ENCODE measurements at regions not wholly inside any gene's neighbourhood (a gene's known extent, or its start where the extent isn't known, plus 50 kb on each side); places are given as distances from the start of the nearest gene placed in this dataset.

DNA sequence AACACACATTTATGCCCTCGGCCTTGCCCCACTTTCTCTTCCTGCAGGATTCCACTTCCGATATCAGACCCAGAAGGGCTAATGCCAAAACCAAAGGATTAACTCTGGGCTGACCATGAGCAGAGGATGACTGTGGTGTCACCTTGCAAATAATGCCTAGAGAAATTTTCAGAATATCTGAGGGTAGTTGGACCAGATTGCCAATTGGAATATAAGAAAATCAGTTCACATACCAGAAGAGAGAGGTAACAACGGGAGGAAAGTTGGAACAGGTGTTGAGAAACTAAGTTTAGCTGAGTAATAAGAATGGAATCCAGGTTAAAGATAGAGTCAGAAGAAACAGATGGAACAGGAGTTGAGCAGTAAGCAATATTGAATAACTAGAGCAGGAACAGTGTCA is 232.7 kb upstream of the UBE2E3 start:
- FAIRE-seq, result no peak
- DNase-seq (ENCODE audit: extremely low spot score, insufficient read length, low read depth), result no peak

DNA sequence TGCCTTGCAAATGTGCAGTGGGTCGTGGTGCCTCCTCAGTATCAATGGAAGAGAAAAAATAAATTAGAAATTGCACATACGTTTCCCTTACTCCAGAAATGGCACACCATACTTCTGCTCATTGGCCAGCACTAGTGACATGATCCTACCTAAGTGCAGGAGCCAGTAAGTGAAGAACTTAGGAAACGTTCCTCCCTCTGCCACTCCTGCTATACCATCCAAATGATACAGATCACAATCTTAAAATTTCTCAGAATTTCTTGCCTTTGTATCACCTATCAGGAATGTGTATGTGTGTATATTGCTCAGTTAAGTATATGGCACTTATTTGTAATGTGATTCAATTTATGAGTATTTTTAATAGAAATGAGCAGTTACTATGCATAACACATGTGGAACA is 237.0 kb upstream of the UBE2E3 start:
- FAIRE-seq, result no peak
- DNase-seq (ENCODE audit: extremely low spot score, insufficient read length, low read depth), result no peak

DNA sequence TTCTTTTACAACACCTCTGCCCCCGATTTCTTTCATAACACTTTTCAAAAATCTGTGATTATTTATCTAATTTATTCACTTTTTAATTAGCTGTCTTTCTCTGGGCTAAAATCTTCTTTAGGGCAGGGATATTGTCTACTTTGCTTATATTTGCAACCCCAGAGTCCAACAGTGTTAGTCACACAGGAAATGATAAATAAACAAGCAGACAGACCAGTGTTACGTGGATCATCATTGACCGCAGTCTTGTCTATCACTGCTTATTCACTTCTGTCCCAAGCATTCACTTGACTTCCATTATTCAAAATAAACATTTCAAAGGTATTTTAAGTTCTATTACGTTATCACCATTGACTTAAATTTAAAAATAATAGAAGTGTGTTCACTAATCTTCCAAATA is 237.6 kb upstream of the UBE2E3 start:
- no peak for FAIRE-seq
- DNase-seq (ENCODE audit: extremely low spot score, insufficient read length, low read depth), result no peak

DNA sequence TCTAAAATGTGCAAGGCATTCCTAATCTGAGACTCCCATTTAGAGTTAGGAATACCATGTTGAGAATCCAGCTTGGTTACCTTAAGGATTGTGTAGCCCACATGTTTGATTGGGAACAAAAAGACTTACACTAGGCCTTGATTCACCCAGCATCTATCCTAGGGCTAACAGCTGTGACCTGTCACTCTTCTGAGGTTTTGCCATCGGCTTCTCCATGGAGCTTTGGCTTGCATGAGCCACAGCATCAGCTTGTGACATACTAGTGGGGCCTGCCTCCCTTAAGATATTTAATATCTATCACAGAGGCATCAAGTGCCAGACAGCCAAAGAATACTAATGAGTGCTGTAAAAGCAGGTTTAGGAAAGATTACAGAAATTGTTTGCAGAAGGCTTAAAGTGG is 241.3 kb upstream of the UBE2E3 start:
- FAIRE-seq (no peak), DNase-seq (ENCODE audit: extremely low spot score, insufficient read length, low read depth) (no peak)

DNA sequence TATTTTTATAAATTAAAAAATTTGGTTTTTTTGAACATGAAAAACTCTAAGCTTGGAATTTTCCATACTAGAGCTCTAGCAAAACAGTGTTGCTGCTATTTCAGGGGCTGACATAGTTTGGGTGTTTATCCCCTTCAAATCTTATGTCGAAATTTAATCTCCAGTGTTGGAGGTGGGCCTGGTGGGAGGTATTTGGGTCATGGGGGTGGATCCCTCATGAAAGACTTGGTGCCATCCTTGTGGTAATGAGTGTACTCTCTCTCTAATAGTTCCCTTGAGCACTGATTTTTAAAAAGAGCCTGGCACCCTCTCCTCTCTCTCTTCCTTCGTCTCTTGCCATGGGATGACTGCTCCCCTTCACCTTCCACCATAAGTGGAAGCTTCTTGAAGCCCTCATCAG is 244.6 kb upstream of the UBE2E3 start:
- DNase-seq (ENCODE audit: extremely low spot score, insufficient read length, low read depth), result no peak
- FAIRE-seq, result no peak

DNA sequence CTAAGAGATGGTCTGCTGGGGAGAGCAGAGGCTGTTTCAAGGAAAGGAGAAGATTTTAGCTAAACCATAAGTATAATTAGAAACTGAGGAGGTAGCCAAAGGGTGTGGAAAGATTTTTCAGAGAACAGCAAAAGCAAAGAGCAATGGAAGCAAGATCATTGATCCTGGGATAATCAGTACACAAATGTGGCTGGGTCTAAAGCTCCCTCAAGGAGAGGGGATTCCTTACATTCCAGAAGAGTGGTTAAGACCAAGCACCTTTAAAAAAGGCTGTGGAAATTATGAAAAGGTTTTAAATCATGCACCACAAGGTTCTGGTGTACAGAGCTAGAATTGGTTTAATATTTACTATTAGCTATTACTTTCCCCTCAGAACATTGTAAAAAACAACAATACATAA is 246.0 kb upstream of the UBE2E3 start:
- DNase-seq (ENCODE audit: extremely low spot score, insufficient read length, low read depth) (no peak), FAIRE-seq (no peak)

DNA sequence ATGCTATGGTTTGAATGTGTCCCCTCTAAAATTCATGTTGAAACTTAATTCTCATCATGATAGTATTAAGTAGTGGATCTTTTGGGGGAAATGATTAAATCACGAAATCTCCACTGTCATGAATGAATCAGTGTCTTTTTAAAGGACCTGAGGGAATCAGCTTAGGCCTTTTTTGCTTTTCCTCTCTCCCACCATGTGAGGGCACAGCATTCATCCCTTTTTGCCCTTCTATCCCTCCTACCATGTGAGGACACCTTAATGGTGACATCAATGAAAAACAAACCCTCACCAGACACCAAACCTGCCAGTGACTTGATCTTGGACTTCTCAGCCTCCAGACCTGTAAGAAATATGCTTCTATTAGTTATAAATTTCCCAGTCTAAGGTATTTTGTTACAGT is 247.1 kb upstream of the UBE2E3 start:
- no peak for DNase-seq (ENCODE audit: extremely low spot score, insufficient read length, low read depth)
- no peak for FAIRE-seq

DNA sequence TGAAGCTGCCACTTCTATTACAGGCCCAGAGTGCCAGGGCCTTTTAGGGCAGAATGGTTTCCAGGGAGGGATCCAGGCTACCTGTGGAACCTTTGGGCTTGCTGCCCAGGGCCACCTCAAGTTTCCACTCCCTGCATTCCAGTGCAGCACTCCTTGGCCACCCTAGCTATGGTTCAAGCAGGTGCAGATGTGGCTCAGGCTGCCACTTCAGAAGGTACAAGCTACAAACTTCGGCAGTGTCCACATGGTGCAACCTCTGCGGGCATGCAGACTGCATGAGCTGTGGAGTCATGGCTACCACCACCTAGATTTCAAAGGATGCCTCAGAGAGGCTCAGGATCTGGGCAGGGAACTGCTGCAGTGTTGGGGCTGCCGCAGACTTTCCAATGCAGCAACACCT is 248.1 kb upstream of the UBE2E3 start:
- DNase-seq (ENCODE audit: extremely low spot score, insufficient read length, low read depth) (no peak), FAIRE-seq (no peak)

DNA sequence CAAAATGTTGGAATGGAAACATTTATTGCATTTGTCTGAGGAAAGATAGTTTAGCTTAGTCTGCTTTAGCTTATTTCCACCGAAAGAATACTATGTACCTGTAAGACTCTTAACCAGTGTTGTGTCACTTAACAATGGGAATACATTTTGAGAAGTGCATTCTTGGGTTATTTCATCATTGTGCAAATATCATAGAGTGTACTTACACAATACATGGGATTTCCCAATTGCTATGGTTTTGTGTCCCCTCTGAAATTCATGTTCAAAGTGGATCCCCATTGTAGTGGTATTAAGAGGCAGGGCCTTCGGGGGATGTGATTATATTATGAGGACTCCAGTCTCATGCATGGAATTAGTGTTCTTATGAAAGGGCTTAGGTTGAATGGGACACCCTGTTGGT is 249.4 kb upstream of the UBE2E3 start:
- FAIRE-seq, result no peak
- no peak for DNase-seq (ENCODE audit: extremely low spot score, insufficient read length, low read depth)

DNA sequence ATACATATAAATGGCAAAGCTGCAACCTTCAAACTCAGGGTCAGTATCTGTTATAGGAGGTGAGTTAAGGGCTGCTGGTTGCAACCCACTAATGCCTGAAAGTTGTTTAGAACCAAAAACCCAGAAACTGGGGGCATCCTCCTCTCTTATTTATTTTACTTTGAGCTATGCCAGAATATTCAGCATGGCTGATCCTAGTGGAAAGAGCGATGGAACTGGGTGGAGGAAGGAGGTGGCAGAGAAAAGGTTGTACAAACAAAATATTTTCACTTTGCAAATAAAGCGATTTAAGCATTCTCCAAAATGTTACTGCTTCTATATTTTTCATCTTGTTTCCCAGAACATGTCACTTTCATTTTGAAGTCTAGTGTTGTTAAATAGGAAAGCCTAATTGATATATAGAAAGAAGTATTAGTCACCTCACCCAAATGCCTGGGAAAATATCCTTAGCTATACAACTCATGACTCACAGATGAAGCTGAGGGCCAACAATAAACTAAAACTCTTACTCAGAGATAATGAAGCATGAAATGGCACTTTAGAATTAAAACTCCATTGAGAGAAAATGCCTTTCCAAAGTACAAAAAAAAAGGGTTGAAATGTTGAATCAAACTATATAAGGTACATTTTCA is 251.4 kb upstream of the UBE2E3 start:
- DNase-seq (ENCODE audit: extremely low spot score, insufficient read length, low read depth) (no peak), FAIRE-seq (no peak)

DNA sequence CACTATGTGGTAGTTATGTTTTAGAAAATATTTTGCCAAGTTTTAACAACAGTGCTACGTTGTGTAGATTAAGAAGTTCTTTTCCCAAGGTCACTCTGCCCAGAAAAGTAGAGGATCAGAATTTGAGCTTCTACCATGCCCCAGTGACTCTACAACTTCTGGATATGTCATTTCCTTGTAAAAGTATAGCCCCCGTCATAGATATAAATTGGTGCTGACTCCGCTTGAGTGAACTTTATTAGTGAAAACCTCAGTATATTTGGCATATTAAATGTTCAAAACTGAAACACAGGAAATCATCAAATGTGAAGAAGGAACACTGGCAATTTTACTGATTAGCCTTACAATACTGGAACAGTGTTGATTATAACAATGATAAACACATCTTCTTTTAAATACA is 256.7 kb upstream of the UBE2E3 start:
- DNase-seq (ENCODE audit: extremely low spot score, insufficient read length, low read depth) (no peak), FAIRE-seq (no peak)

DNA sequence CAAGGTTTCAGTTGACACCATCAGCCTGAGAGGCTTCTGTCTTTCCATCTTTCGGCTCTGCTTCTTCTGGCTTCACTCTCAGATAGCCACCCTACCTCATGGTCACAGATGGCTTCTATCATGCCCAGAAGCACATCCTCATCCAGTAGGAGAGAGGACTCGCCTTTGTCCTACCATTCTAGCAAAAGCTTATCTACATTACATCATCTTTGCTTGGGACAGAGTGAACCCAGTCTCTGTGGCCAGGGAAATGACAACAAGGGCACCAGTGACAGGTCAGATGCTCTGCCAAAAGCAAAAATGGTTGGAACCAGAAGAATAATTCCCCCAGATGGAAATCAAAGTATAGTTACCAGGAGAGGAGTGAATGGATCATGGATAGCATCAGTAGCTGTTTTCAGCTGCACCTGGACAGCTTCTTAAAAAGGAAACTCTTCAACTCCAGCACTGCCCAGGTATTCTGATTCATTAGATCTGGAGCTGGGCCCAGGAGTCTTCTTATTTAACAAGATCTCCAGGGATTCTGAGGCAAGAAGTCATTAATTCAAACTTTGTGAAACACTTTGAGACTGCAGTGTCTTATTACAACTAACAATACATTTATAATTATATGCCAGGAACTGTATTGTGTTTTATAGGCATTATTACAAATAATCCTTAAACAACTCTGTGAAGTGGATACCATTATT is 257.7 kb upstream of the UBE2E3 start:
- no peak for DNase-seq (ENCODE audit: extremely low spot score, insufficient read length, low read depth)

DNA sequence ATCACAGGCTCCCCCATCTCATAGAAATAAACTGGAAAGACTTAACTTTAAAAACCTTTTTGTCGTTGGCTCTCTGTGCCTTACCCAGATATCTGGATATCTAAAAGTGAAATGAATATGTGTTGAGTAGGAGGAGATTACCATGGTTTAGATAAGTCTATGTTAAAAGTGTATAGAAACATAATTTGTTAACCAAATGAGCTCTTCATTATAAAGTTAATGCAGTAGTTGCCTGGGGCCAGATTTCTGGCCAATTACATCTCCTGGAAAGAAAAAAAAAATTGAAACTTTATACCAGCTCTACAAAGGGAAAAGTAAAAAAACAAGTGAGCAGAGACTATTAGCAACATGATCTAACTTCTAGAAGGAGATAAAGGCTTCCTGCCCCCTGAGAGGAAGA is 259.6 kb upstream of the UBE2E3 start:
- no peak for FAIRE-seq
- no peak for DNase-seq (ENCODE audit: extremely low spot score, insufficient read length, low read depth)

More for the DNA sequence above, 257.7 kb upstream of the UBE2E3 start:
- no peak for FAIRE-seq

DNA sequence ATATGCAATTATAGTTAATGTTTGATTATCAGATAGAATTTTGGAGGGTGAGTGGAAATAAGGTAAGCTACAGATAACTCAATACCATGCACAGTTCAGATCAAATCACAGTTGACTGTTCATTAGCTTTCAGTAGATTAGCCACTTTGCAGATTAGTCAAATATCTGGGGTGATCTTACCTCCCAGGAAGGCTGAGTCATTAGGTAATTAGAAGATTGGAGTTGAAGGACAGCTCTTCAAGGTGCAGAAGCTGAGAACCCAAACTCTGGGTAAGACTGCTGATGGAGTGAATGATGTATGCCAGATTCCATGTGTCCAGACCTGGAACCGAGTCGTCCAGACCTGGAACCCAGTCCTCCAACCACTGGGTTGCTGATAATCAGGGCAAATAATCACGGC is 262.8 kb upstream of the UBE2E3 start:
- FAIRE-seq (no peak), DNase-seq (ENCODE audit: extremely low spot score, insufficient read length, low read depth) (no peak)

DNA sequence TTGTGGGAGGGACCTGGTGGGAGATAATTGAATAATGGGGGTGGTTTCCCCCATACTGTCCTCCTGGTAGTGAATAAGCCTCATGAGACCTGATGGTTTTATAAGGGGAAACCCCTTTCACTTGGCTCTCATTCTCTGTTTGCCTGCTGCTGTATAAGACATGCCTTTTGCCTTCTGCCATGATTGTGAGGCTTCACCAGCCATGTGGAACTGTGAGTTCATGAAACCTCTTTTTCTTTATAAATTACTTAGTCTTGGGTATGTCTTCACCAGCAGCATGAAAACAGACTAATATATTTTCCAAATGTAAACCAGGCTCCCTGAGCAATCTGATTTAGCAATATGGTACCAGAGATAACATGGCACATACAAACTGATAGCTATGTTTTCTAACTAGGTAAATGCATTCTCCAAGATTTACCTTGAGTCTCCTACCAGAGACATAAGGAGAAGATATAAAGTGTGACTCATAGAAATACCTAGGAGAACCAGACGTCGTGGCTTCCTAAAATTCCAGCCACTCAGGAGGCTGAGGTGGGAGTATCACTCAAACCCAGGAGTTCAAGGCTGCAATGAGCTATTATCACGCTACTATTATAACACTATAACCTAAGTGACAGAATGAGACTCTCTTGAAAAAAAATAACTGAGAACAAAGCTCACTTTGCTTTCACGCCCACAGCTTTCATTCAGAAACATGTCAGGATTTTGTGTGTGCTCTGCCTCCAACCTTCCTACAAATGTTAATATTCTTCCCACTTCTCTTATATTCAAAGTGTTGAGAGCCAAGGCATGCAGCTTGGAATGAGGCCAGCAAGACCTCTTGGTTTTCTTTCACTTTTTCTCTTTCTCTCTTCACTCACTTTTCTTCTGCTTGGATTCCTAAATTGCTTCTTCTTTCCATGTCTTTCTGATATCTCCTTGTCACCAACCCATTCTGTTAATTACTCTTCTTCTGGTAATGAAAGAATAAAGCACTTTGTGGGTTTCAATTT is 263.9 kb upstream of the UBE2E3 start:
- FAIRE-seq, result no peak
- no peak for DNase-seq (ENCODE audit: extremely low spot score, insufficient read length, low read depth)

DNA sequence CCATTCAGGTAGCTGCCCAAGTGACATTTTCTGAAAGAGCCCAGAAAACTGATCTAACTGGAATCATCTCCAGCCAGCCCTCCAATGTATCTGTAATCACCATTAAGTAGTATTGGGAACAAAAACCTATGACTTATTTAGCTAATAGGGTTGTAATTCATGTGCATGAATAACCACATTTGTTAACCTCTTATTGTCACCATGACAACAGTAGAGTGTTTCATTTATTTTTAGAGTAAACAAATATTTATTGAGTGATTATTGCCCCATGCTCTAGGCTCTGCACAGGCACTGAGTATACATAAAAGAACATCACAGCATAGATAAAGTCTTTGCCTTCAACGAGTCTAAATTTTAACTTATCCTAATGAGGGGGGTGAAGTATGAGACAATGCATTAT is 265.4 kb upstream of the UBE2E3 start:
- no peak for DNase-seq (ENCODE audit: extremely low spot score, insufficient read length, low read depth)

DNA sequence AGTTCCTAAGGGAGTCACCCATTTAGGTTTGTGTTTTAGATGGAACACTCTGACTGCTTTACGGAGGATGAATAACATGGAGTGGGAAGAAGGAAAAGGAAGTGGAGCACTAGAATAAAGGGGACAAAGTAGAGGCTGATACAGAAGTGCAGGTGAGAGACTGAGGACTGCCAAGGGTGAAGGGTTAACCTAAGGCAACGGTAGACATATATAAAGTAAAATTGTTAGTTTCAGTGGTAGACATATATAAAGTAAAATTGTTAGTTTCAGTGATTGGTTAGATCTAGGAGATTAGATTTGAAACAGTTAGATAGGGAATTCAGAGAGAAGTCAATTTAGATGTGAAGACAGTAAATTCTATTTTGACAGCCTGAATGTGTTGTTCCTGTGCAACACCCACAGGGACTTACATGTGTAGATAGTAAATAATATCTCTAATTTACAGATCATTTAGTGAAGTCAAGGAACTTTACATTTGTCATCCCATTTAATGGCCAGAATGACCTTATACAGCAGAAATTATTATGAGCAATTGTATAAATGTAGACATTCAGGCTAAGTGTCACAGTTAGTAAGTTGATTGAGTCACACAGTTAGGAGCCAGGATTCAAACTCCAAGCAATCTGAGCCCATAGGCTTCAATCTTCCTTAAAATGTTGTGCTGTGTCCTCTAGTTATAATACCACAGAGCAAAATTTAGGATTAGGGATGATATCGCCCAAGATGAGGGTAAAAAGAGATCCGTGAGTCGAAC is 270.8 kb upstream of the UBE2E3 start:
- DNase-seq (ENCODE audit: extremely low spot score, insufficient read length, low read depth) (no peak), FAIRE-seq (no peak)

More for the DNA sequence above, 265.4 kb upstream of the UBE2E3 start:
- no peak for FAIRE-seq

DNA sequence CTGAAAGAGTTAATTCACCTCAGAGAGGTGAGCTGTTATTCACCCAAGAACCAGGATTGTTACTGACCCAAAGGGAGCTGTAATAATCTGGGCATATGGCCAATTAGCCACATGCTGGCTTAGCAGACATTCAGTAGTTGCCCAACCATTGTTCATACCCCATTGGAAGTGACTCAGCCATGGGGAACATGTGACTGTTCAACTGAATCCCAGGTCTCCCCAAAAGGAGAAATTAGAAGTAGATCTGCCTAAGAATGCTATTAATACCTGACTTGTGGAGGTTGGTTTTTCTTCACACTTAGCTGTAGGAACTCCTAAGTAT is 272.6 kb upstream of the UBE2E3 start:
- no peak for DNase-seq (ENCODE audit: extremely low spot score, insufficient read length, low read depth)
- no peak for FAIRE-seq

DNA sequence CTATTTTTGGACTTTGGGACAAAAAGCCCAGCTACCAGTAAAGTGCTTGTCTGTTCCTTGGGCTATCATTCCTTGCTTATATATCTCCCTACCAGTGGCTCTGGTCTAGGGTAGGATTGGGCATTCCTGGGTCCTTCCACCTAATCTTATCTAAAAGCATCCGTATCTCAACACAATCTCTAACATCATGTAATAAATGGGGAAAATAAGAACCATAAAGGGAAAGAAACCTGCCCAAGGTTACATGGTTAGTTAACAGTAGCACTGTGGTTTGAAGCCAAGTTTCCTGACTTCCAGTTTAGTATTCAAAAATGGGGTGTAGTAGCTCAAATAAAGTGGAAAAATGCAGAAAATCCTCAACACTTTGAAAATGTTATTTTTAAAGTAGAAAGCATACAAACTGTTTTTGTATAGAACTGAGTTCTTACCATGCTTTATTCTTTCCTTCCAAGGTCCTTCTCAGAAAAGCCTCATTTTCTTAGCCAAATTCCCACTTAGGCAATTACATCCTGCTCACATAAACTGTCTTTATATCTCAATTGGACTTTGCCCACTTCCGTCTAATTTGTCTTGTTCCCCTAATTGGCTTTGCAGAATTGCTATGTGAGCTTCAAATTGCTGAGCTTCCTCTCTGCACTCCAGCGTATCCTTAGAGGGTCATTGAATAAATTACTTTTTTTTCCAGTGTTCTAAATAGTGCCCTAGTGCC is 273.1 kb upstream of the UBE2E3 start:
- DNase-seq (ENCODE audit: extremely low spot score, insufficient read length, low read depth) (no peak), FAIRE-seq (no peak)

DNA sequence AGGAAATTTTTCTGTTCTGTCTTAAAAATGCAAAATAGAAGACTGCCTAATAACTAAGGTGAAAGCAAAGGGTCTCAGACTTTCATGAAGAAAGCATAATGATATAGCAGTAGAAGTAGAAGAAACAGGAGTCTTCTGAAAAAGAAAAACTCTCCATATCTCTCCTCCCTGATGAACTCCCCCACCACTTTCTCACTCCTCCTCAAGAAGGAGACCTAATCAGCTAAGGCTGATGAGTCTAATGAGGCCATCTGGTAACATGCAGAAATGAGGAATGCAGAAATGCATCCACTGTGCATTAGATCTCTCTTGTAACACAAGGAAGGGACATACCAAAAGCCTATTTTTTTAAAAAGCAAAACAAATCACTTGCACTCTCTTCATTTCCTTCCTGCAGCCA is 273.7 kb upstream of the UBE2E3 start:
- FAIRE-seq, result no peak
- DNase-seq (ENCODE audit: extremely low spot score, insufficient read length, low read depth), result no peak
